ENCODE measurements at regions not wholly inside any gene's neighbourhood (a gene's known extent, or its start where the extent isn't known, plus 50 kb on each side); places are given as distances from the start of the nearest gene placed in this dataset.

DNA sequence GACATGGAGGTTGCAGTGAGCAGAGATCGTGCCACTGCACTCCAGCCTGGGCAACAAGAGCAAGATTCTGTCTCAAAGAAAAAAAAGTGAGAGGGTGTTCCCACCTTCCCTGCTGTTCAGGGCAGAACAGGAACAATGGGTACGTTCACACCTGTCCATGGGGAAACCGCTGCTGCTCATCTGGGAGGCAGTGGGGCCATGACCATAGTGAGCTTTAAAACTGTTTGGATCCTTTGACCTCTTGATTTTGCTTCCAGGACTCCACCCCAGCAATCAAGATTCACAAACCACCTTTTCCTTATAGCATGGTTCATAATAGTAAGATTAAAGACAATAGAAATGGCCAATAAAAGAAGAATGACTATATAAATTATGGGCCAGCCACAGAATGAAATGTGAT, 209.2 kb downstream of the ARL4C start:
- H3K27ac ChIP-seq: no peak overlapping the region
- no peak for DNase-seq (ENCODE audit: low spot score)
- no peak overlapping the region for H3K4me3 ChIP-seq
- TF ChIP-seq, protein P1, sequence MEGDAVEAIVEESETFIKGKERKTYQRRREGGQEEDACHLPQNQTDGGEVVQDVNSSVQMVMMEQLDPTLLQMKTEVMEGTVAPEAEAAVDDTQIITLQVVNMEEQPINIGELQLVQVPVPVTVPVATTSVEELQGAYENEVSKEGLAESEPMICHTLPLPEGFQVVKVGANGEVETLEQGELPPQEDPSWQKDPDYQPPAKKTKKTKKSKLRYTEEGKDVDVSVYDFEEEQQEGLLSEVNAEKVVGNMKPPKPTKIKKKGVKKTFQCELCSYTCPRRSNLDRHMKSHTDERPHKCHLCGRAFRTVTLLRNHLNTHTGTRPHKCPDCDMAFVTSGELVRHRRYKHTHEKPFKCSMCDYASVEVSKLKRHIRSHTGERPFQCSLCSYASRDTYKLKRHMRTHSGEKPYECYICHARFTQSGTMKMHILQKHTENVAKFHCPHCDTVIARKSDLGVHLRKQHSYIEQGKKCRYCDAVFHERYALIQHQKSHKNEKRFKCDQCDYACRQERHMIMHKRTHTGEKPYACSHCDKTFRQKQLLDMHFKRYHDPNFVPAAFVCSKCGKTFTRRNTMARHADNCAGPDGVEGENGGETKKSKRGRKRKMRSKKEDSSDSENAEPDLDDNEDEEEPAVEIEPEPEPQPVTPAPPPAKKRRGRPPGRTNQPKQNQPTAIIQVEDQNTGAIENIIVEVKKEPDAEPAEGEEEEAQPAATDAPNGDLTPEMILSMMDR (IDR thresholded peaks at IDR 0.05): no peak

DNA sequence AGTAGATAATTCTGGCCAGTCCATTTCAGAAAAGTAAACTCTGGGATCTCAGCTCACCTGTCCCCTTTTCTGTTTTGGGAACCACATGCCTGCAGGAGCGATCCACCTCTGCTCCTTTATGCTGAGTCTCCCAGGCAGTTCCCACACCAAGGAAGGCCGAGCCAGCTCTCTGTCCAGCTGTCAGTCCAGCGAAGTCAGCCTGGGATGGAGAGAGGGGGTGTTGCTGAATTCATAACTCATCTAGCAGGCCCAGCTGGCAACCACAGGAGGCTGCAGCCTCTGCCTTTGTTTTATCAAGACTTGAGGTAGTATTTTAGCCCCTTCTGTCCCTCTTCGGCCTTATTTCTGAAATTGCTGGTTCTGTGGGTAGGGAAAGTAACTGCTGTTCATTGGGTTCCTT, 209.9 kb downstream of the ARL4C start:
- no peak for DNase-seq (ENCODE audit: low spot score)
- no peak overlapping the region for H3K27ac ChIP-seq
- TF ChIP-seq, protein P1 (IDR thresholded peaks at IDR 0.05): no peak
- no peak overlapping the region for H3K4me3 ChIP-seq

GRCh38 chr2:234286118-234286598, 210.7 kb downstream of the ARL4C start:
- Histone ChIP-seq H3K27ac (no peak overlapping the region), H3K4me3 (no peak overlapping the region)
- no peak for DNase-seq (ENCODE audit: low spot score)
- TF ChIP-seq, protein P1 (IDR thresholded peaks at IDR 0.05): no peak

- TF ChIP-seq, protein P1 (IDR thresholded peaks at IDR 0.05): no peak
- DNase-seq (ENCODE audit: low spot score): no peak
- H3K4me3 ChIP-seq: no peak overlapping the region
- H3K27ac ChIP-seq: no peak overlapping the region
These were observed 211.3 kb downstream of the ARL4C start for GRCh38 chr2:234285541-234285940.

DNA sequence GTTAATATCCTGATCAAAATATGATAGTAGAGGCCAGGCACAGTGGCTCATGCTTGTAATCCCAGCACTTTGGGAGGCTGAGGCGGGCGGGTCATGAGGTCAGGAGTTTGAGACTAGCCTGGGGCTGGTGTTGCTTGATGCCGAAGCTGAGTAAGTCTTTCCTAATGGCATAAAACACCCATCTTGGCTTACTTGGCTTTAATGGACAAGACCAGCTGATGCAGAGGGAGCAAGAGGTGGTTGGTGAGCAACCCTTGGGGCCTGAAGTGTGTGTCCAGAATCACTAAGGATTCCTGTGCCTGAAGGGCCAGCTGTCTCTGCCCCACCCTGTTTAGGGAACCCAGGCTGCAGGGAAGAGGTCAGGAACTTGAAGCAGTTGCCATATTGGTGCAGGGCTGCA, 217.2 kb downstream of the ARL4C start:
- TF ChIP-seq, protein P1 (IDR thresholded peaks at IDR 0.05): no peak
- no peak overlapping the region for H3K4me3 ChIP-seq
- H3K27ac ChIP-seq: no peak overlapping the region
- DNase-seq (ENCODE audit: low spot score): no peak

GRCh38 chr2:234278556-234279255, 218.2 kb downstream of the ARL4C start:
- DNase-seq (ENCODE audit: low spot score): no peak
- H3K27ac ChIP-seq: no peak overlapping the region
- TF ChIP-seq, protein P1 (IDR thresholded peaks at IDR 0.05): no peak
- H3K4me3 ChIP-seq: no peak overlapping the region

DNA sequence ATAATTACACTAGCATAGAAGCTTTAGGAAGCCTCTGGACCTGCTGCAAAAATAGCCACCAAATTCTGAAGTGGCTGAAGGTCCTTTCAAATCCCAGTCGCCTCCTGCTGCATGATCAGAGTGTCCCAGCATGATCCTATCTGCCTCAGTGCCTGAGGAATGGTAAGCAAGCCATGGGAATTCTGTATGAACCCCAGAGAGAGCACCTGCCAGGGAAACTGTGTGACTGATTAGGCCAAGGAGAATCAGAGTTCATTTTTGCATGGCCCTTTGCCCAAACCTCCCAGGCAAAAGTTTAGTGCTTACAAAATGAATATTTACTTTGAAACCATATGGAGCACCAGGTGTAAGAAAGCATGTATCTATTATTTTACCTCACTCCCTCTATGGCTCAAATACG, 221.4 kb downstream of the ARL4C start:
- Histone ChIP-seq H3K4me3 (no peak overlapping the region), H3K27ac (no peak overlapping the region)
- TF ChIP-seq, protein P1 (IDR thresholded peaks at IDR 0.05): no peak
- DNase-seq (ENCODE audit: low spot score): no peak
